ENCODE measurements at regions not wholly inside any gene's neighbourhood (a gene's known extent, or its start where the extent isn't known, plus 50 kb on each side); places are given as distances from the start of the nearest gene placed in this dataset.

- no peaks in the 10 kb centered on the region for H3K36me3 ChIP-seq (ENCODE audit: control insufficient read depth, insufficient read depth, low read length)
- no peaks in the 10 kb centered on the region for H3K27me3 ChIP-seq (ENCODE audit: control insufficient read depth, insufficient read depth, low read length)
- H3K9me3 ChIP-seq (replicated peaks; ENCODE audit: control insufficient read depth, low read depth, low read length): no peaks in the 10 kb centered on the region
- WGBS (ENCODE audit: insufficient coverage): no CpG with 5 or more reads among the region's 1 CpG
- H3K27ac ChIP-seq (ENCODE audit: low read length): no peak overlapping the region
- no peak overlapping the region for H3K4me3 ChIP-seq (ENCODE audit: low read length)
- no peak for DNase-seq
- H3K4me1 ChIP-seq (ENCODE audit: control insufficient read depth, insufficient read depth, low read length): peaks cover 10% of the 10 kb centered on the region
These were observed 57.4 kb upstream of the HECTD2 start for GRCh38 chr10:91352760-91353159.

- H3K27me3 ChIP-seq (ENCODE audit: control insufficient read depth, insufficient read depth, low read length): no peaks in the 10 kb centered on the region
- peaks cover 7% of the 10 kb centered on the region for H3K4me1 ChIP-seq (ENCODE audit: control insufficient read depth, insufficient read depth, low read length)
- no peak for DNase-seq
- H3K36me3 ChIP-seq (ENCODE audit: control insufficient read depth, insufficient read depth, low read length): no peaks in the 10 kb centered on the region
- no peak overlapping the region for H3K4me3 ChIP-seq (ENCODE audit: low read length)
- no peak overlapping the region for H3K27ac ChIP-seq (ENCODE audit: low read length)
- no peaks in the 10 kb centered on the region for H3K9me3 ChIP-seq (replicated peaks; ENCODE audit: control insufficient read depth, low read depth, low read length)
- no CpG with 5 or more reads among the region's 4 CpGs for WGBS (ENCODE audit: insufficient coverage)
These were observed 55.7 kb upstream of the HECTD2 start for GRCh38 chr10:91354166-91355075.

GRCh38 chr10:91355998-91356397 lies 54.1 kb upstream of the HECTD2 start:
- Histone ChIP-seq H3K4me3 (ENCODE audit: low read length) (no peak overlapping the region), H3K27me3 (ENCODE audit: control insufficient read depth, insufficient read depth, low read length) (no peaks in the 10 kb centered on the region), H3K36me3 (ENCODE audit: control insufficient read depth, insufficient read depth, low read length) (no peaks in the 10 kb centered on the region), H3K27ac (ENCODE audit: low read length) (no peak overlapping the region), H3K4me1 (ENCODE audit: control insufficient read depth, insufficient read depth, low read length) (peaks cover 3% of the 10 kb centered on the region), H3K9me3 (replicated peaks; ENCODE audit: control insufficient read depth, low read depth, low read length) (no peaks in the 10 kb centered on the region)
- WGBS (ENCODE audit: insufficient coverage): 91% methylated on average over 2 of the region's 3 CpGs
- no peak for DNase-seq

GRCh38 chr10:91357497-91357896 lies 52.6 kb upstream of the HECTD2 start:
- DNase-seq: no peak
- Histone ChIP-seq H3K27ac (ENCODE audit: low read length) (no peak overlapping the region), H3K4me1 (ENCODE audit: control insufficient read depth, insufficient read depth, low read length) (no peaks in the 10 kb centered on the region), H3K36me3 (ENCODE audit: control insufficient read depth, insufficient read depth, low read length) (no peaks in the 10 kb centered on the region), H3K4me3 (ENCODE audit: low read length) (no peak overlapping the region), H3K9me3 (replicated peaks; ENCODE audit: control insufficient read depth, low read depth, low read length) (no peaks in the 10 kb centered on the region), H3K27me3 (ENCODE audit: control insufficient read depth, insufficient read depth, low read length) (no peaks in the 10 kb centered on the region)
- no CpG with 5 or more reads among the region's 3 CpGs for WGBS (ENCODE audit: insufficient coverage)
